Heart left ventricle (tissue), 16 donors: ENCODE measurements at regions not wholly inside any gene's neighbourhood (a gene's known extent, or its start where the extent isn't known, plus 50 kb on each side); places are given as distances from the start of the nearest gene placed in this dataset.

ENCODE experiments used
- ATAC-seq, 4 donors: fragments of 200-7000 bp; cut with Tn5 transposase; one replicate each; pipeline ENCODE4 v1.9.1; 2020 to 2022; ENCODE audit warnings: moderate library complexity in 4 of 4, mild to moderate bottlenecking in 3 of 4, moderate number of reproducible peaks in 1 of 4
- DNase-seq, 5 donors: peaks; one replicate each; pipeline ENCODE4 v3.0.0-alpha.2; 2020
- H3K27ac ChIP-seq, 12 donors: fragments of 200-600 bp; sonication (generic) in 4 of 12; one replicate each; pipeline versions ENCODE4 v1.5.0 to v1.8.0; 2016 to 2022; ENCODE audit warnings: mild to moderate bottlenecking in 2 of 12
- H3K27me3 ChIP-seq, 9 donors: fragments of 200-600 bp; sonication (generic) in 2 of 9; one replicate each; pipeline versions ENCODE4 v1.5.1 to v1.8.0; 2016 to 2022; ENCODE audit warnings: mild to moderate bottlenecking in 3 of 9
- H3K36me3 ChIP-seq, 9 donors: fragments of 200-600 bp; sonication (generic) in 2 of 9; one replicate each; pipeline versions ENCODE4 v1.5.0 to v1.8.0; 2018 to 2022; ENCODE audit warnings: mild to moderate bottlenecking in 2 of 9
- H3K4me1 ChIP-seq, 12 donors: fragments of 200-600 bp; sonication (generic) in 4 of 12; one replicate each; pipeline versions ENCODE4 v1.5.0 to v1.8.0; 2016 to 2022; ENCODE audit warnings: mild to moderate bottlenecking in 3 of 12
- H3K4me3 ChIP-seq, 12 donors: fragments of 200-600 bp; sonication (generic) in 4 of 12; one replicate each; pipeline versions ENCODE4 v1.5.0 to v1.8.0; 2017 to 2022; ENCODE audit warnings: mild to moderate bottlenecking in 9 of 12, moderate library complexity in 4 of 12
- H3K9me3 ChIP-seq, 12 donors: fragments of 200-600 bp; sonication (generic) in 4 of 12; one replicate each; pipeline versions ENCODE4 v1.5.0 to v1.8.0; 2016 to 2022; ENCODE audit warnings: mild to moderate bottlenecking in 1 of 12
- POLR2A ChIP-seq, 2 donors: fragments of 450-650 bp; IDR thresholded peaks; one replicate each; pipeline ENCODE4 v1.6.1; 2017; ENCODE audit warnings: antibody characterized with exemption in 2 of 2, mild to moderate bottlenecking in 2 of 2, moderate library complexity in 2 of 2
- WGBS, 4 donors: extraction: QIAGEN DNeasy Blood & Tissue Kit in 2 of 4; methylation state at CpG; one replicate each; pipeline versions ENCODE4 v1.1.5 to v1.1.7; 2013 to 2018; 5-methylcytosine and 5-hydroxymethylcytosine counted together
- intact Hi-C, 10 donors: fragments of 100-400 bp; cut with DNase I; formaldehyde crosslinking; loops; one replicate each; pipeline versions ENCODE4 v1.11.1 to v1.14.2; 2022
- TF ChIP-seq, protein P1 (sequence below), 12 donors: fragments of 200-600 bp; sonication (generic) in 4 of 12; IDR thresholded peaks; one replicate each; pipeline versions ENCODE4 v1.5.0 to v1.8.0; 2018 to 2022; ENCODE audit warnings: antibody characterized with exemption in 12 of 12, mild to moderate bottlenecking in 5 of 12
- donor health status: ischemic (EF 13 %, LVEDD 7.1; RV severe dilation, severe dysfunction).
- donor health status: healthy with polysubstance abuse.
- donor health status: DM: no; HTN: yes; CAD: no.
- donor health status: DM: no; HTN: no; CAD: no.
- donor health status: ischemic (EF 25% LVEDD 6.9; RV normal size, moderate dysfunction).
- donor health status: ischemic (EF 25% LVEDD 5.7; RV mildly dilated, moderate dysfunction).
- donor health status: healthy.
- donor health status: DM: yes; HTN: yes; CAD: no.
- donor health status: ischemic (EF 35%, LVEDD 5.7; RV mildly dilated, moderate dysfunction).
- donor health status: nonischemic (EF 11% LVEDD 7.7; RV severe dilation, severe dysfunction).
- donor health status: DM: yes; HTN: yes; CAD: no.
- donor health status: PGD.
- donor health status: ischemic (EF 29% LVEDD 5.4; RV normal size, mild dysfunction).
- donor health status: nonischemic (EF 23%, LVEDD 6.1; RV moderate dilation, normal function).

DNA sequence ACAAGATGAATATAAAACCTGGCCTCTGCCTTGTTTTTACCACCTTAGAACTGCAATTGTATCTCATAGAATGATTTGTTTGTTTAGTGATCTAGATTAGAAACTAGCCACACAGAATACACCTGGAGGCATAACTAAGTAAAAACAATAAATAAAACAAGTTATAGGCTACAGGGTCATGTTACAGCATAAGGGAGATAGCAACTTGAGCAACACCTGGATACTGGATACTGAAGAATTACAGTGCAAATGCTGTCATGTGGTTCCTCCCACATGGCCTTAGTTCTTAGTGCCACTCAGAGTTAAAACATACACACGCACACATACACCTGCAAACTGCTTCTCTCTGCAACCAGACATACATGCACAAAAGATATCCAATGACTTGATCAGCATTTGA, 563.4 kb upstream of the DPPA4 start:
- intact Hi-C loops: no loop called here
- Histone ChIP-seq H3K4me3 (no peak overlapping the region), H3K36me3 (no peaks in the 10 kb centered on the region), H3K4me1 (no peaks in the 10 kb centered on the region), H3K9me3 (peaks cover 0 to 1% (median 0%) of the 10 kb centered on the region in 12 donors), H3K27ac (no peak overlapping the region), H3K27me3 (no peaks in the 10 kb centered on the region)
- no peak for TF ChIP-seq POLR2A (IDR thresholded peaks at IDR 0.05)
- TF ChIP-seq, protein P1, sequence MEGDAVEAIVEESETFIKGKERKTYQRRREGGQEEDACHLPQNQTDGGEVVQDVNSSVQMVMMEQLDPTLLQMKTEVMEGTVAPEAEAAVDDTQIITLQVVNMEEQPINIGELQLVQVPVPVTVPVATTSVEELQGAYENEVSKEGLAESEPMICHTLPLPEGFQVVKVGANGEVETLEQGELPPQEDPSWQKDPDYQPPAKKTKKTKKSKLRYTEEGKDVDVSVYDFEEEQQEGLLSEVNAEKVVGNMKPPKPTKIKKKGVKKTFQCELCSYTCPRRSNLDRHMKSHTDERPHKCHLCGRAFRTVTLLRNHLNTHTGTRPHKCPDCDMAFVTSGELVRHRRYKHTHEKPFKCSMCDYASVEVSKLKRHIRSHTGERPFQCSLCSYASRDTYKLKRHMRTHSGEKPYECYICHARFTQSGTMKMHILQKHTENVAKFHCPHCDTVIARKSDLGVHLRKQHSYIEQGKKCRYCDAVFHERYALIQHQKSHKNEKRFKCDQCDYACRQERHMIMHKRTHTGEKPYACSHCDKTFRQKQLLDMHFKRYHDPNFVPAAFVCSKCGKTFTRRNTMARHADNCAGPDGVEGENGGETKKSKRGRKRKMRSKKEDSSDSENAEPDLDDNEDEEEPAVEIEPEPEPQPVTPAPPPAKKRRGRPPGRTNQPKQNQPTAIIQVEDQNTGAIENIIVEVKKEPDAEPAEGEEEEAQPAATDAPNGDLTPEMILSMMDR (IDR thresholded peaks at IDR 0.05): no peak
- DNase-seq (no peak), ATAC-seq (no peak)
- 52 to 66% (median 64%) methylated on average over 1 of the region's 1 CpG for WGBS, 4 donors

GRCh38 chr3:109902549-109902948, 565.2 kb upstream of the DPPA4 start:
- intact Hi-C loops: no loop called here
- ATAC-seq: no peak
- Histone ChIP-seq H3K9me3 (peaks cover 0 to 7% (median 0%) of the 10 kb centered on the region in 12 donors), H3K27ac (no peak overlapping the region), H3K4me3 (no peak overlapping the region), H3K27me3 (no peaks in the 10 kb centered on the region), H3K36me3 (no peaks in the 10 kb centered on the region), H3K4me1 (no peaks in the 10 kb centered on the region)
- TF ChIP-seq, protein P1 (IDR thresholded peaks at IDR 0.05): no peak
- TF ChIP-seq POLR2A (IDR thresholded peaks at IDR 0.05): no peak
- 68 to 78% (median 72%) methylated on average over 4 of the region's 4 CpGs for WGBS, 4 donors
- no peak for DNase-seq

GRCh38 chr3:109903100-109903499, 565.8 kb upstream of the DPPA4 start:
- no peak overlapping the region for H3K27ac ChIP-seq
- no peak overlapping the region for H3K4me3 ChIP-seq
- TF ChIP-seq POLR2A (IDR thresholded peaks at IDR 0.05): no peak
- TF ChIP-seq, protein P1 (IDR thresholded peaks at IDR 0.05): no peak
- 79 to 82% (median 81%) methylated on average over 2 of the region's 2 CpGs for WGBS, 4 donors
- no peaks in the 10 kb centered on the region for H3K27me3 ChIP-seq
- DNase-seq: no peak
- H3K4me1 ChIP-seq: no peaks in the 10 kb centered on the region
- H3K36me3 ChIP-seq: no peaks in the 10 kb centered on the region
- H3K9me3 ChIP-seq: peaks cover 0 to 7% (median 0%) of the 10 kb centered on the region in 12 donors
- intact Hi-C loops: no loop called here
- ATAC-seq: no peak

- no peak for TF ChIP-seq POLR2A (IDR thresholded peaks at IDR 0.05)
- TF ChIP-seq, protein P1 (IDR thresholded peaks at IDR 0.05): no peak
- no peak for ATAC-seq
- Histone ChIP-seq H3K27me3 (no peaks in the 10 kb centered on the region), H3K27ac (no peak overlapping the region), H3K4me1 (no peaks in the 10 kb centered on the region), H3K9me3 (peaks cover 0 to 16% (median 2%) of the 10 kb centered on the region in 12 donors), H3K4me3 (no peak overlapping the region), H3K36me3 (no peaks in the 10 kb centered on the region)
- 37 to 67% (median 60%) methylated on average over 6 of the region's 6 CpGs for WGBS, 4 donors
- DNase-seq: no peak
- intact Hi-C loops: no loop called here
Observed at GRCh38 chr3:109910772-109911171, 573.4 kb upstream of the DPPA4 start.
